ENCODE measurements at regions not wholly inside any gene's neighbourhood (a gene's known extent, or its start where the extent isn't known, plus 50 kb on each side); places are given as distances from the start of the nearest gene placed in this dataset.

- no peak for TF ChIP-seq CTCF (IDR thresholded peaks at IDR 0.05 in 2 of 3, conservative IDR thresholded peaks at IDR 0.05 in 1 of 3; ENCODE audit: control insufficient read depth in 2 of 3, extremely low read depth in 1 of 3, insufficient read depth in 1 of 3, low read depth in 3 of 3, low read length in 3 of 3)
- TF ChIP-seq RAD21 (IDR thresholded peaks at IDR 0.05; ENCODE audit: insufficient read depth, low read depth, low read length), result no peak
- TF ChIP-seq MYC (IDR thresholded peaks at IDR 0.05; ENCODE audit: insufficient read depth, insufficient read length, insufficient replicate concordance, low read length, severe bottlenecking), result no peak
These were observed 925.4 kb downstream of the CDH11 start for GRCh38 chr16:64196444-64196843.
